ENCODE measurements at regions not wholly inside any gene's neighbourhood (a gene's known extent, or its start where the extent isn't known, plus 50 kb on each side); places are given as distances from the start of the nearest gene placed in this dataset.

DNA sequence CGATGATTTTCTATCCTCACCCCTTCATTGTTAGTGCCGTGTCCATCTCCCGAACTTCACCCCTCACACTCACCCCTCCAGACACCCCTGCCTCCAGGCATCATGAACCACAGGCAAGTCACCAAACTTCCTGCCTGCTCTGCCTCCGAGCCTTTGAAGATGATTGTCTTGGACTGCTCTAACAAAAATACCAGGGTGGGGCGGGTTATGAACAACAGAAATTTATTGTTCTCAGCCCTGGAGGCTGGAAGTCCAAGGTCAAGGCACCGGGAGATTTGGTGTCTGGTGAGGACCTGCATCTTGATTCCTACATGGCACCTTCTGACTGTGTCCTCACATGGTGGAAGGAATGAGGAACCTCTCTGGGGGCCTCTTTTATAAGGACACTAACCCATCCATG lies 1508.3 kb downstream of the TBC1D22A start:
- TF ChIP-seq, protein P1, sequence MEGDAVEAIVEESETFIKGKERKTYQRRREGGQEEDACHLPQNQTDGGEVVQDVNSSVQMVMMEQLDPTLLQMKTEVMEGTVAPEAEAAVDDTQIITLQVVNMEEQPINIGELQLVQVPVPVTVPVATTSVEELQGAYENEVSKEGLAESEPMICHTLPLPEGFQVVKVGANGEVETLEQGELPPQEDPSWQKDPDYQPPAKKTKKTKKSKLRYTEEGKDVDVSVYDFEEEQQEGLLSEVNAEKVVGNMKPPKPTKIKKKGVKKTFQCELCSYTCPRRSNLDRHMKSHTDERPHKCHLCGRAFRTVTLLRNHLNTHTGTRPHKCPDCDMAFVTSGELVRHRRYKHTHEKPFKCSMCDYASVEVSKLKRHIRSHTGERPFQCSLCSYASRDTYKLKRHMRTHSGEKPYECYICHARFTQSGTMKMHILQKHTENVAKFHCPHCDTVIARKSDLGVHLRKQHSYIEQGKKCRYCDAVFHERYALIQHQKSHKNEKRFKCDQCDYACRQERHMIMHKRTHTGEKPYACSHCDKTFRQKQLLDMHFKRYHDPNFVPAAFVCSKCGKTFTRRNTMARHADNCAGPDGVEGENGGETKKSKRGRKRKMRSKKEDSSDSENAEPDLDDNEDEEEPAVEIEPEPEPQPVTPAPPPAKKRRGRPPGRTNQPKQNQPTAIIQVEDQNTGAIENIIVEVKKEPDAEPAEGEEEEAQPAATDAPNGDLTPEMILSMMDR (IDR thresholded peaks at IDR 0.05; ENCODE audit: insufficient read depth, low read length, poor library complexity, severe bottlenecking) = no peak
- TF ChIP-seq EZH2phosphoT487 (conservative IDR thresholded peaks at IDR 0.05; ENCODE audit: low read length) = no peak
